Kidney epithelial cell (primary cell): ENCODE measurements at regions not wholly inside any gene's neighbourhood (a gene's known extent, or its start where the extent isn't known, plus 50 kb on each side); places are given as distances from the start of the nearest gene placed in this dataset.

Experiments
- DNase-seq: peaks from one replicate; pipeline ENCODE4 v3.0.0-alpha.2; 2010; ENCODE audit warnings: low read depth
- H3K27me3 ChIP-seq: 2 replicates; pipeline ENCODE4 v1.6.0; 2011; ENCODE audit warnings: low read length; ENCODE audit not compliant: control insufficient read depth, insufficient read depth
- H3K36me3 ChIP-seq: 2 replicates; pipeline ENCODE4 v1.5.1; 2011; ENCODE audit warnings: low read length; ENCODE audit not compliant: control insufficient read depth, insufficient read depth
- H3K4me3 ChIP-seq: 2 replicates; pipeline ENCODE4 v1.5.1; 2011; ENCODE audit warnings: low read depth, mild to moderate bottlenecking, control low read depth, low read length
- CTCF ChIP-seq: IDR thresholded peaks from 2 replicates; pipeline ENCODE4 v1.5.1; 2011; ENCODE audit warnings: mild to moderate bottlenecking, moderate library complexity, low read length, control low read depth, inconsistent platforms; ENCODE audit not compliant: insufficient read depth, poor library complexity, severe bottlenecking

DNA sequence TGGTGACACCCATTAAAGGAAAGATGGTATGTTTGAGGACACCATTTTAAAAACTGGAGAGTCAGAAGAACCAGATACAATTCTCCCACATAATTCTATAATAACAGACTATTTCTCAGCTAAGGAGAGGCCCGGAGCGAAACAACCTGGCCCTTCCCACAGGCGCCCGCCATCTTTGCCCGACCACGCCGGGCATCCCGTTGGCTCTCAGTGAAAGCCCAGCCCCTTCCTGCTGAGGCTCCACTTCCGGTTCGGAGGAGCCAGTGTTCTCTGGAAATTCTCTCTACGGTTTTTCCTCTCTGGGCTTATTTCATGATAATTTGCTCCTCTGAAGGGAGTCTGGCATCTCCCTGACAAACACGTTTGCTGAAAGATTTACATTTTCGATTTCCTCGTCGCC is 175.7 kb downstream of the AXIN2 start:
- no peak for DNase-seq
- no peaks in the 10 kb centered on the region for H3K36me3 ChIP-seq
- no peak overlapping the region for H3K4me3 ChIP-seq
- TF ChIP-seq CTCF, result no peak
- no peaks in the 10 kb centered on the region for H3K27me3 ChIP-seq

- Histone ChIP-seq H3K36me3 (no peaks in the 10 kb centered on the region), H3K4me3 (no peak overlapping the region), H3K27me3 (no peaks in the 10 kb centered on the region)
- no peak for TF ChIP-seq CTCF
- DNase-seq, result no peak
Observed at GRCh38 chr17:65385071-65385470, 176.4 kb downstream of the AXIN2 start.

- Histone ChIP-seq H3K36me3 (no peaks in the 10 kb centered on the region), H3K27me3 (no peaks in the 10 kb centered on the region), H3K4me3 (no peak overlapping the region)
- TF ChIP-seq CTCF, result no peak
- DNase-seq, result no peak
Observed at GRCh38 chr17:65381152-65381551, 180.3 kb downstream of the AXIN2 start.

- no peak for TF ChIP-seq CTCF
- no peak for DNase-seq
- H3K36me3 ChIP-seq, result no peaks in the 10 kb centered on the region
Observed at GRCh38 chr17:65374966-65375365, 186.5 kb downstream of the AXIN2 start.

DNA sequence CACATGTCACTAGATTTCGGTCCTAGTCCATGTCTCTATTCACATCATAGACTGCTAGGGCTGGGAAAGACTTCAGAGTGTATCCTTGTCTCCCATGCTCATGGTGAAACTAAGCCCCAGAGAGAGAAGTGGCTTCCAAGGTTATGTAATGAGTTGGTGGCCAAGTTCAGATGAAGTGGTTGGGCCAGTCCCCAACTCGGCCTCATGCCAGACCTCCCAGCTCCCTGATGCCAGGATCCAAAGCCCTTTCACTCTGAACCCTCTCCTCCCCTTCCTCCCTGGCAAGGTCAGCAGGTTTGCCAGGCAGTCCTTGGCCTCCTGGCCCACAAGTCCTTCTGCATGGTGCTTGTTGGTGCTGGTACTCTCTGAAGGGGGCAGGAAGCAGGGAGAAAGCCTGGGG is 189.7 kb downstream of the AXIN2 start:
- no peak for DNase-seq
- TF ChIP-seq CTCF, result no peak
- Histone ChIP-seq H3K27me3 (no peaks in the 10 kb centered on the region), H3K36me3 (no peaks in the 10 kb centered on the region), H3K4me3 (no peak overlapping the region)

More at GRCh38 chr17:65374966-65375365, 186.5 kb downstream of the AXIN2 start:
- Histone ChIP-seq H3K4me3 (no peak overlapping the region), H3K27me3 (no peaks in the 10 kb centered on the region)

GRCh38 chr17:65370669-65371131 is 190.7 kb downstream of the AXIN2 start:
- no peaks in the 10 kb centered on the region for H3K27me3 ChIP-seq
- no peaks in the 10 kb centered on the region for H3K36me3 ChIP-seq
- no peak for TF ChIP-seq CTCF
- no peak overlapping the region for H3K4me3 ChIP-seq
- DNase-seq, result no peak
